Mucosa of descending colon (tissue), 3 donors: ENCODE measurements at regions not wholly inside any gene's neighbourhood (a gene's known extent, or its start where the extent isn't known, plus 50 kb on each side); places are given as distances from the start of the nearest gene placed in this dataset.

ENCODE experiments used
- ATAC-seq: fragments of 200-7000 bp; cut with Tn5 transposase; one replicate; pipeline ENCODE4 v1.9.1; 2020; ENCODE audit warnings: mild to moderate bottlenecking, moderate library complexity
- DNase-seq, 3 donors: peaks; one replicate each; pipeline ENCODE4 v3.0.0-alpha.2; 2020
- H3K36me3 ChIP-seq: fragments of 200-600 bp; one replicate; pipeline ENCODE4 v1.8.0; 2021; ENCODE audit warnings: low read depth, mild to moderate bottlenecking
- H3K4me1 ChIP-seq: fragments of 200-600 bp; one replicate; pipeline ENCODE4 v1.8.0; 2021; ENCODE audit warnings: low read depth, mild to moderate bottlenecking
- H3K4me3 ChIP-seq: fragments of 200-600 bp; one replicate; pipeline ENCODE4 v1.8.0; 2021; ENCODE audit warnings: mild to moderate bottlenecking
- H3K9me3 ChIP-seq: fragments of 200-600 bp; one replicate; pipeline ENCODE4 v1.8.0; 2021; ENCODE audit warnings: mild to moderate bottlenecking
- CTCF ChIP-seq: fragments of 200-600 bp; IDR thresholded peaks from one replicate; pipeline ENCODE4 v1.8.0; 2022; ENCODE audit warnings: antibody characterized with exemption, mild to moderate bottlenecking
- intact Hi-C, 2 donors: fragments of 100-400 bp; cut with DNase I in 1 of 2; cut with micrococcal nuclease in 1 of 2; formaldehyde crosslinking; loops; one replicate each; pipeline versions ENCODE4 v1.11.0 to v1.11.1; 2022; cut with DNase I, micrococcal nuclease
- donor health status: DM: no; HTN: no; CAD: no; lungs with moderate emphysema.
- donor health status: DM: no; HTN: no; CAD: no.
- donor health status: DM: no; HTN: yes; CAD: no.

GRCh38 chr6:112831022-112831421, 483.9 kb downstream of the RFPL4B start:
- no peak for TF ChIP-seq CTCF
- Histone ChIP-seq H3K4me1 (no peaks in the 10 kb centered on the region), H3K4me3 (no peak overlapping the region), H3K36me3 (no peaks in the 10 kb centered on the region), H3K9me3 (no peaks in the 10 kb centered on the region)
- DNase-seq: no peak
- intact Hi-C loops: no loop called here
- no peak for ATAC-seq

- DNase-seq (no peak), ATAC-seq (no peak)
- H3K36me3 ChIP-seq: no peaks in the 10 kb centered on the region
- no peak overlapping the region for H3K4me3 ChIP-seq
- no peaks in the 10 kb centered on the region for H3K4me1 ChIP-seq
- intact Hi-C loops: no loop called here
- no peak for TF ChIP-seq CTCF
- H3K9me3 ChIP-seq: no peaks in the 10 kb centered on the region
Measured at GRCh38 chr6:112833581-112834131, 486.5 kb downstream of the RFPL4B start.

GRCh38 chr6:112835078-112835477, 487.9 kb downstream of the RFPL4B start:
- Histone ChIP-seq H3K4me1 (no peaks in the 10 kb centered on the region), H3K36me3 (no peaks in the 10 kb centered on the region), H3K4me3 (no peak overlapping the region), H3K9me3 (no peaks in the 10 kb centered on the region)
- intact Hi-C loops: no loop called here
- DNase-seq (no peak), ATAC-seq (no peak)
- no peak for TF ChIP-seq CTCF

- H3K4me1 ChIP-seq: no peaks in the 10 kb centered on the region
- no peak for TF ChIP-seq CTCF
- no peaks in the 10 kb centered on the region for H3K36me3 ChIP-seq
- no peak overlapping the region for H3K4me3 ChIP-seq
- no peaks in the 10 kb centered on the region for H3K9me3 ChIP-seq
- ATAC-seq (no peak), DNase-seq (no peak)
- intact Hi-C loops: no loop called here
Measured at GRCh38 chr6:112839525-112839961, 492.4 kb downstream of the RFPL4B start.

- H3K4me1 ChIP-seq: no peaks in the 10 kb centered on the region
- no peak overlapping the region for H3K4me3 ChIP-seq
- DNase-seq (no peak), ATAC-seq (no peak)
- no peaks in the 10 kb centered on the region for H3K36me3 ChIP-seq
- no peak for TF ChIP-seq CTCF
- intact Hi-C loops: no loop called here
- no peaks in the 10 kb centered on the region for H3K9me3 ChIP-seq
Measured at GRCh38 chr6:112841553-112842329, 494.6 kb downstream of the RFPL4B start.
